Middle frontal gyrus (tissue), 1 donor: ENCODE measurements at regions not wholly inside any gene's neighbourhood (a gene's known extent, or its start where the extent isn't known, plus 50 kb on each side); places are given as distances from the start of the nearest gene placed in this dataset.
"Not testable (repeated sequence)": the region's sequence is repeated elsewhere in the genome, so short reads cannot be mapped to it uniquely, and the experiment has no call there.

Experiments used
- DNase-seq: peaks from one replicate; pipeline ENCODE4 v3.0.0-alpha.2; 2015; ENCODE audit warnings: low spot score; ENCODE audit errors: extremely low spot score

DNA sequence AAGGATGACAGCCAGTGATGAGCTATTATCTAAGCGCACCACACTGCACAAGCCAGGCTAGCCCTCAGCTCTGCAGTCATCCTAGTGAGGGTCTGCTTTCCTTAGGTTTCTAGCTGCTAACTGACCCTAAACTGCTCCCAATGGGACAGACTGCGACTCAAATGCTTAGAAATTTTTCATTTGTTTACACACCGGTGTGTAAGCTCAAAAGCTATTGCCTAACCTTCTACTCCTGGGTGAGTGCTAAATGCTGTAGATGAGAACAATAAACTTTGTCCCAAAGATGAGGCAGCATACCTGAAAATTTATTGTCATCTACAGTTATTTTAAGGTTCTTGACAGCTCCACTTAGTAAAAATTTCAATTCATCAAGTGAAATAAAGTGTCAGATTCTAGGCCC is 311.4 kb downstream of the TMEM167A start:
- DNase-seq = no peak

DNA sequence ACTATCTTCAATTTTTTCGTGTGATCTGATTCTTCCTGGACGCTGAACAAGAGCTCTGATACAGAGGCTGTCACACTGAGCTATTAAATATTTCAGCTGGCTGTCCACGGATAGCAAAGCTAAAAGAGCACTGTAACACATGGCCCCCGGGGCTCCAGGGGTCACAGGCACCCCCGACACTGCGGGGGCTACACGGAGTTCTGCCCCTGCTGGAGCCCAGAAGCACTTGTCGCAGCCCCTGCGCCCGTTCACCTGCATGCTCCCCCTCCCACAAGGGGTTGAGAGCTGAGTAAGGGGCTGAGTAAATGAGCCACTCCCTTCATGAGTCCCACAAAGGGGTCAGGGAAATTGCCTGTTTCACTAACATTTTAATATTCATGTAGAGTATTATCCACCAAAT is 316.3 kb downstream of the TMEM167A start:
- no peak for DNase-seq

DNA sequence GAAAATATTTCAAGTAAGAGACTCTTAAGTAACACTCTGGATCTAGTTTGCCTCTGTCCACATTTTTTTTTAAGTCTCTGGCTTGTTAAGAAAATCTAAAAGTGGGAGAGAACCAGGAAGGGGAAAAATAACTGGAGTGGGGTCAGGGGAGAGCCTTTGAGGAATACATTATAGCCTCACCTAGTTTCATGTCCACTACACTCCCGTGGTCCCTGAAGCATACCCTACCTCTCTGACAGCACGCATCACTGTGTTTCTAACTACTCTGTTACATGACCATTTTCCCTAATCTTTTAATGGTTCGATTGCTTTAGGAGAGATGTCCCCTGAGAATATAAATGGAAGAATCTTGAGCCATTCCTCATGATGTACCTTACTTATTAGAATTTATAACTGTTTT is 318.3 kb downstream of the TMEM167A start:
- no peak for DNase-seq

DNA sequence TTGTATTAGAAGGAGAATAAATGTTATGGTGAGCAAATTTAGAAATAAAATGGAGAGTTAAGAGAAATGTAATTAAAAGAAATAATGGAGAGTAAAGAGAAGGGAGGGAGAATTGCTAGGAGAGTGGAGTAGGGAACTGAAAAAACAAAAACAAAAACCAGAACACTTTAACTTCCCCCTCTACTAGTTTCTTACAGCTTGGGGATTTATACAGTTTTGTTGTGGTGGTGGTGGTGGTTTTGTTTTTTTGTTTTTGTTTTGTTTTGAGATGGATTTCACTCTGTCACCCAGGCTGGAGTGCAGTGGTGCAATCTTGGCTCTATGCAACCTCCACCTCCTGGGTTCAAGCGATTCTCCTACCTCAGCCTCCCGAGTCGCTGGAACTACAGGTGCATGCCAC is 322.4 kb downstream of the TMEM167A start:
- DNase-seq = no peak

DNA sequence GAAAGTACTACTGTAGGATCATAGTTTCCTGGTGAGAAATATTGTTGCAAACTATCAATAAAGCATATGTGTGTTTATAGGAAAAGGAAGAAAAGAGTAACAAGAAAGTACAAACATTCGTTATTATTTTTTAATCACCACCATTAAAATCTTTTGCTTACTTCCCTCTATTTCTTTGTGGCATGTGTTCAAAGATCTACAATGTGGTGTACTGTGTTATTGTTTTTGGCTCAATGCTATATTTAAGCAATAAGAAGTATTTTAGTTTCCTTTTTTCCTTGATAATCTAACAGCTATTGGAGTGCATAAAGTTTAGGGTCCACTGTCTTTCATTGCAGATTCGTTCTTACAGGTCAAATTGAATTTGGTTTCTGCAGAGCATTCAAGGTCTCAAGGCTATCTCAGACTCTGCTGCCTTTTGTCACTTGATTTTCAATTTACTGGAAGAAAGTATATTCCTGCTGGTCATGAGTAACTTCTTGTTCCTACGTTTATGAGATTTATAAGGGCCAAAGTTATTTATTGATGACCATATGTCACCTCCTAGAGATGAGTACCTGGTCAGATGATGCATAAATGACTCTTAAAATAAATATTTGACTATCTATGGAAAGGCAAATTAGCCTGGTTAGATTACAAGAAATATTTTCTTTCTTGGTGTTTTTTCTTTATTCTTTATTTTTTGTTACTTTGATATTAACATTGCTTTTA is 323.0 kb downstream of the TMEM167A start:
- DNase-seq = no peak

DNA sequence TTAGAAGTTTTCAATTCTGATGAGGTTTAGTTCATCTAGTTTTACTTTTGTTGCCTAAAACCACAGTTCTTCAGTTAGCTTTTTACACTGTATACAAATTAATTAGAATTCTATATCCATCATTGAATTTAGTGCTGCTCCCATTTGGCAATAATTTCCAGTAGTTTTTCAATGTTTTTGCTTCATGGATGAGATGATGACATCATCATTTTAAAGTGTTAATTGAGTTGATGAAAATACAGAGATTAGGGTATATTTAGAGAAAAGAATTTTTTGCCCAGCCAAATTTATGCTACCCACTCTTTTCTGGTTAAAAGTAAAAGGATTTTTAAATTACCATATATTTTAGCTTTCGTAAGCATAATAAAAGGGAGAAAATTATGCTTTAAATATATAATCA is 323.8 kb downstream of the TMEM167A start:
- no peak for DNase-seq

DNA sequence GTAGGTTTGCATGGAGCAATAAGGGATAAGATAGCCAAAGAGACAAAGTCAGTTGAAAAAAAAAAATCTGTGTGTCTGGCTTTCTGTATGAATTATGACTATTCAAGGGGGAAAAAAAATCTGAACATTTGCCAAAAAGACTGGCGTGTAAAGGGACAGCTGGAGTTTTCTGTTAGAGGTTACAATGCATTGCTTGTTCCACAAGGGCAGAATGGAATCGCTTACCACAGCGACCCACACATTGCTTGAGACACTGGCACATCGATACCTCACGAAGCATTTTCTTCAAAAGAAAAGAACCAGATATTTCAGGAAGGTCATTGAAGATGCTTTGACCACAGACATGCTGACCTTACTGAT is 327.8 kb downstream of the TMEM167A start:
- peak; percentile 42 for DNase-seq

DNA sequence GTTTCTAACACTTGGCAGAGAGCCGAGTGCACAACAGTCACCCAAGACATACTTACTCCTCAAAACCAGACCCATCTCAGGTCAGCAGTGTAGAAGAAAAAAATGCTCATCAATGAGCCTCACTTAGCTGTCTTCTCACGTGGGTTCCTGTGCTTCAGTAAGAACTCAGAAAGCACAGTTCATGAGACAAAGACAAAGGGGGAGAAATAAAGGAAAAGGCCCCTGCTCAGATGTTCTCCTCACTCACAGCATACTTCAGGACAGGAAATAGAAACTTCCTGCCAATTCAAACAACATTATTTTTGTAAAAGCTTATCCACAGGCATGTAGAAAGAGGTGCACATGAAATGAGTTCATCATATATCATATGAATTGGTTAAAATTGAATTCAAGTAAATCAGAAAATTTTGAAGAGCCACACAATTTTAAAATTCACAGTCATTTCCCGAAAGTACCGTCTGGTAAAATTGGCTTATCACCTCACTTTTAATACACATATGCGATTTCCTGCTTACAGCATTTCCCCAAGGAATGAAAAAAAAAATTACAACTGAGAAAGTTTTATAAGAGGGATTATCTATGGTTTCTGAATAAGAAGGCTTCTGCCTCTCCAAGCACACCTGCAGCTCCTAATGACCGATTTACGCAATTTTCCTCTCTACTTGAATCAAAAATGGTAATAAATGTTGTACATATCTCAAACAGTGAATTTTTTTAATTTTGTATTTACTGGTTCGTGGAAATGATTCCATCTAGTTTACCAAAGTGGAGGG is 328.3 kb downstream of the TMEM167A start:
- no peak for DNase-seq

DNA sequence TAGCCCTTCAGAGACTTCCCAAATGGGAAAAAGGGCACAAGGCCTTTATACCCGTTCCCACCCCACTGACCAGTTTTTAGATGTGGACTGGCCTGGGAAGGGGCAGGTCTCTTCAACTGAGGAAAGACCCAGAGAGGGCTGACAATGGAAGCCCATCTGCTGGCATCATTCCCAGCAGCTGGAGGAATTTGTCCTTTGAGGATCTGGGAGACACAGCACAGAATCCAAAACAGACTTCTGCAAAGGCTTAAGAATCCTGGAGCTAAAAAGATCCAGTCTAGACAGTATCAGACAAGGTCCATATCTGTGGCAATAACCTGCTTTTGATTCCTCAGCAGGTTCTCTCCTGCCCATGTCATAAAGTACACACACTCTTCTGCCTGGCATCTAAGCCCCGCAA is 329.2 kb downstream of the TMEM167A start:
- DNase-seq = no peak

DNA sequence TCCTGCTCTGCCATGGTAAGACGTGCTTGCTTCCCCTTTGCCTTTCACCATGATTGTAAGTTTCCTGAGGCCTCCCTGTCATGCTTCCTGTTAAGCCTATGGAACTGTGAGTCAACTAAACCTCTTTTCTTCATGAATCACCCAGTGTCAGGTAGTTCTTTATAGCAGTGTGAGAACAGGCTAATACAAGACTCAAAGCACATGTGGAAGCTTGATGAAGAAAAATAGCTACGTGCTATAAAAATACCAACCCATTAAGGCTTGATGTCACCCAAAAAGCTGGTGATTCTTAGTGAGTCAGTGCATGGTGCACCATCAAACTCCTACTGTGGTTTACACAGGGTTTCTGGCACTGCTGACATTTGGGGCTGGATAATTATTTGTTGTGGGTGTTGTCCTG is 332.2 kb downstream of the TMEM167A start:
- no peak for DNase-seq

DNA sequence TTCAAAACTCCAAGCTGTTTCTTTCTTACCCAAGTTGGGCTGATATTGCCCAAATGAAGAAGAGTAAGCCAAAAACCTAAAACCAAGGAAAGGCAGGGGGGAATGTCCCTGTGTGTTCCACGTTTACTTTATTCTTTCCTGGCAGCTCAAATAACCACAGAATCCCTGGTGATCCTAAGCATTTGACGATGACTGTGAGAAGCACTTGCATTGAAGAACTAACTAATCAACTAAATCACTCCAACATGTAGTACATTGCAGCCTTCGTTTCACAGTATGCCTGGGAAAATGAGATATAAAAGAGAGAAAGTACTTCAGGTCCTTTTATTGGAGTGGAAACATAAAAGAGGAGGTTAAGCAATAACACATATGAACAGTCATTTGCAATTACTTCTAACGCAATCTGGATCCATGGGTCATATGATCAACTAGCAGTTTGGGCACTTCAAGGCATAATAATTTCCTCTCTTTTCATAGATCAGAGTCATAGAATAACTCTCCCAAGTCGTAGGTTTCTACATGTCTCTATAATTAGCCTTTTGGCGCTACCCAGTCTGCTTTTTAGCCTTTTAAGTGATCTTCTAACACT is 338.4 kb downstream of the TMEM167A start:
- no peak for DNase-seq

DNA sequence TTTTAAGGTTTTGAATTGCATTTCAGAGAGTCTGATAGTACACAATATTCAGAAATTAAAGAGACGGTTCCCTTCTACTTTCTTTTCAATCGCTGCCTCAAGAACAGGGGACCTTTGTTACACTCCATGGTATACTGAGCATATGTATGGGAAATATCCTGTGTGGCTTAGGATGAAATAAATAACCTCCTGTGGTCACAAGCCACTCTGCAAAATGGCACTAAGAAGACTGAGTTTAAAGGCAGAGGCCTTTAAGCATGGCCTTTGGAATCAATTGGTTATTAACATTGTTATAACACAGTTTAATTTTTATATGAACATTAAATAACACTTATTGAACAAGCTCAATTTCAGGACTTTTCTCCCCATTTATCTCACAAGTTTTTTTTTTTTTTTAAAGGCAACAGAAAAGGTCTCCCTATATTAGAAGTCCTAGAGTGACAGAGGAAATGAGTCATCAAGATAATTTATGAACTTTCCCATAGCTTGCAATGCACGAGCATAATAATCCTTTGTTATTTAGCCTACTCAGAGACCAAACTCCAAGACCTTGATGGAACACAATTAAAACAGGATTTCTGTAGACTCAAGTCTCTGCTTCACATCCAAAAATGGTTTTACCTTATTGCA is 341.9 kb downstream of the TMEM167A start:
- no peak for DNase-seq

DNA sequence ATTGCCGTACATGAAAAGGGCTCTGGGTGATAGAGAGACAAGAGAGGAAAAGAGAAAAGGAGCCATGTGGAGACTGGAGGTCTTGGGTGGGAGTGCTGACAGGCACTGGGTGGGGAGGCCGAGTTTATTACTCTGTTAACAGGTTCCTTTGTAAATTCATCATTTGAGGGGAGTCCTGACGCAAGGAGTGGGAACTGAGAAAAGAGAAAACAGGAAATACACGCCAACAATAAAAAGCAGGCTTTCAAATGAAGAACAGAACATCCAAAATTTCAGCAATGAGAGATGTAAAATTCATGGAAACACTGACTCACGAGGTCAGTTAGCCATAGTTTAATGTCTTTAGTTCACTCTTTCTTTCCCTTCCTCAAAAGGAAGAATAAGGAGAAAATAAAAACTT is 342.8 kb downstream of the TMEM167A start:
- DNase-seq = no peak

DNA sequence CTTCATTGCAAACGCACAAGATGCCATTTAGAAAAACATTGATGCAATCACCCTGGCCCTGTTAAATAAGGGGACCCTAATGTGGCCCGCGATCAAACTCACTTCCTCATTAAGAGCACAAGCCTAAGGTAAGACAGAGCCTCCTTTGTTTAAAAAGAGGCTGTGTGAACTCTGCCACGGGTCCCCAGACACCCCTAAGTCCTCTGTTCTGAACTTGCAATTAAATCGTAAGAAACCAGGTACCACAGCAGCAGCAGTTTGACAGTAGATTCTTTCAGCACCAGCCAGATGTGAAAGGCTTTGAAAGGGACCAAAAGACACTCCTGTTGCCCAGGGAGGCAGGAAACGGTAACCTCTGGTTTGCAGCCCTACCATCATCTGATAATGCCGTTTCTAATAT is 346.3 kb downstream of the TMEM167A start:
- DNase-seq = no peak

DNA sequence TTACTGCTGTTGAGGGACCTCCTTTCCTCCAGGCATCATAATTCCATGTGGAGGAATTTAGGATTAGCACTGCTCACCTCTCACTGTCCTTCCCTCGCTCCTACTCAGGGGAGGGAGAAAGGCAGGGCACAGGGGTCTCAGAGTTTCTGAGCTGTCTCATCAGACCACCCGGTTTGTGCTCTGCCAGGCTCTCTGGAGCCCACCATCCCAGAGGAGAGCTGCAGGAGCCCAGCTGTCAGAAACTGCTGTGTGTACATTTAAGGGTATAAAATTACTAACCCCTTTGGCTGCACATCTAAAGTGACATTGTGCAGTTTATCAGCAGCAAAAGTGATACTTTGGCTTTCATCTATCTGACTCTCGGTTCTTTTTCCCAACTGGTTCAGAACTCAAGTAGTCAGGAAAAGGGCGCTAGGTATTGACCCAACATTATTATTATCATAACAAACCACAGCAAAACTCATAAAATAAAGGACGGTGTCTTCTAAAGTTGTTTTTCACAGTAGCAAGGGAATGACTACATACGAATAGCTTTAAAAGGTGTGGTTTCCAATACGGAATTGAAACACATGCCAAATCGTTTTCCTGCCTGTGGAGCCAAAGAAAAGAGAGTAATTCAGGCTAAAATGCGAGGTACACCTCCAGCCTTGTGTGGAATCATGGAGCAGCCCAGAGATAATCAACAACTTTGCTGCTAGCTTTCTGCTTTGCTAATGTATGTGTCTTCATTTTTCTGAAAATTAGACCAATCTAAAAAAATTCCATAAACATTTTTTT is 348.1 kb downstream of the TMEM167A start:
- no peak for DNase-seq

DNA sequence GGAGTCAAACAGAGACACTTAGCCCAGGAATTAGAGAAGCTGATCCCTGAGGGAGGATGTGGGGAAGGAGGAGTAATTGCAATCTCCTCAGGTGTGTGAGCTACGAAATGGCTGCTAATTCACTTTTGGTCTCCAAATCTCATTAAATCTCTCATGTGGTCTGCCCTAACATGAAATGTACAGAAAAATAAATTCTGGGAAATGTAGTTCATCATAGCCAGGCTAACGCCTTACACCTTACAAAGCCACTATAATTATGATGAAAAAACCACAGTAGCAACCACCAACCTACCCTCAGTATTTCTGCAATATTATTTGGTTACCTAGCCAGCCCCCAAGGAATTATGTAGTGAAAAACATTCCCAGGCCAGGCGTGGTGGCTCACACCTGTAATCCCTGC is 354.0 kb downstream of the TMEM167A start:
- no peak for DNase-seq

DNA sequence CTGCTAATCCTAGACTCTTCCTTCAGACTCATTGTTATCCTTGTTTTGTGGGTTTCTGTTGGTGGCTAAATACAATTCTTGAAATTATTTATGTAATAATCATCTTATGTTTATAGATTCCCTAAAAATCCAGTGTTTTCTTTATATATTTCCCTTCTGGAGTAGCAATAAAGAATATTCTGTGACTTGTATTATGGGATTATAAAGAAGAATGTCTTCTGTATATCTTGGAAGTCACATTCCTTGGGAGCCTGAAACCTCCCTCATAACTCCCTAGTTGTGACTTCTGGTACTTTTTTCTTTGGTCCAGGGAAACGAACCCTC is 356.1 kb downstream of the TMEM167A start:
- no peak for DNase-seq

DNA sequence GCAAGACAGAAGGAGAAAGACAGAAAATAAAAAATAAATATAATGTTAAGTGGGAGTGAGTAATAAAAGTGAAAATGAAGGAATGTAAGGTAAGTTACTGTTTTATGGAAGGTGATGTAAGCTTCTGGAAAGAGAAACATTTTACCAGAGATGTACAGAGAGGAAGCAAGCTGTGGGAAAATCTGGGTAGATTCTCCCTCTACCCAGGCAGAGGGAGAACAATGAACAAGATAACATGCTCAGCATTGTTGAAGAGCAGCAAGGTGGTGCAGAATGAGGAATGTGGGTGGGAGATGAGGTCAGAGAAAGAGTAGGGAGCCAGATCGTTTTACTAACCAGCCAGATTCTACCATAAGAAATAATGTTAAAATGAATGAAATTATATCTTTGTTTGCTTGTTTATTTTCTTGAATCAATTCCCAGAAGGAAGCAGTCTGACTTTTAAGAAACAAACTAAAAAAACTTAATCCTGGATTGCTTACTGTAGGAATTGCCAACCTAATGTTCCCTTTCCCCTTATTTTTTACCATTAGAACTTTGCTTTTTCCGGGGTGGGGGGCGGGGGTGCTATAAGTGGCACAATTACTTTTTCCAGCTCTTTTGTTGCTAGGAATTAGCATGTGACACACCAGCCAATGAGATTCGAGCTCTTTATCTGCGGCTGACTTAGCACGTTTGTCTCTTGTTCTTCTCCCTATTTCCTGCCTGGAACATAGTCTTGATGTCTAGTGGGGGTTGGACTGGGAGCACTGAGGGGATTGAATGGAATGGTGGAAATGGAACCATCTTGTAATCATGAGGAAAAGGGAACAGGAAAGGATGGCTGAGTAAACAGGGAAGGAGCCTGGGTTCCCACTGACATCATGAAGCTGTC is 356.7 kb downstream of the TMEM167A start:
- no peak for DNase-seq

DNA sequence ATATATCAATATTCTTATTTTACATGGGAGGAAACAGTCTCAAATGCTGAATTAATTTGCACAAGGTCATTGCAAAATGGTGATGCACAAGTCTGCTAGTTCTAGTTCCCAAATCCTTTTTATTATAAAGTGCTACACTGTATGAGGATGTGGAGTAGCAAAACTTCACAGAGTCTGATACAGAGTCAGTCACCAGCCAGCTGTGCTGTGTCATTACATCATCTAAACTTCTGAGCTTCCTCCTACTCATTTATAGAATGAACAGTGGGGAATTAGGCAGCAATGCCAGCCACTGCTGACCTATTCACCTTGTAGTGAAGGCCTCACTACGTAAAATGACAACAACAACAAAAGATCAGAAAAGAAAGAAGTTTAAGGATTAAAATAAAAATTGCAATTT is 357.8 kb downstream of the TMEM167A start:
- DNase-seq = no peak

DNA sequence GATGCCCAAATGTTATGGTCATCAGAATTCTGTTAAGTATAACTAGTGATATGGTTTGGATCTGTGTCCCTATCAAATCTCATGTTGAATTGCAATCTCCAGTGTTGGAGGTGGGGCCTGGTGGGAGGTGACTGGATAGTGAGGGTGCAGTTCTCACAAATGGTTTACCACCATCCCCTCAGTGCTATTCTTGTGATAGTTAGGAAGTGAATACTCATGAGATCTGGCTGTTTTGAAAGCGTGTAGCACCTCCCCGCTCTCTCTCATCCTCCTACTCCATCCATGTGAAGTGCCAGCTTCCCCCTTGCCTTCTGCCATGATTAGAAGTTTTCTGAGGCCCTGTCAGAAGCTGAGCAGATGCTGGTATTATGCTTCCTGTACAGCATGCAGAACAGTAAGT is 359.5 kb downstream of the TMEM167A start:
- no peak for DNase-seq

DNA sequence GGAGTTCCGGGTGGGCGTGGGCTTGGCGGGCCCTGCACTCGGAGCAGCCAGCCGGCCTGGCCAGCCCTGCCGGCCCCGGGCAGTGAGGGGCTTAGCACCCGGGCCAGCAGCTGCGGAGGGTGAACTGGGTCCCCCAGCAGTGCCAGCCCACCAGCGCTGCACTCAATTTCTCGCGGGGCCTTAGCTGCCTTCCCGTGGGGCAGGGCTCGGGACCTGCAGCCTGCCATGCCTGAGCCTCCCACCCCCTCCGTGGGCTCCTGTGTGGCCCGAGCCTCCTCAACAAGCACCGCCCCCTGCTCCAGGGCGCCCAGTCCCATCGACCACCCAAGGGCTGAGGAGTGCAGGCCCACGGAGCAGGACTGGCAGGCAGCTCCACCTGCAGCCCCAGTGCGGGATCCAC is 362.5 kb downstream of the TMEM167A start:
- DNase-seq = not testable (repeated sequence)
